Fibroblast of lung (primary cell): ENCODE measurements at regions not wholly inside any gene's neighbourhood (a gene's known extent, or its start where the extent isn't known, plus 50 kb on each side); places are given as distances from the start of the nearest gene placed in this dataset.

Source experiments
- DNase-seq, 2 donors: peaks; one replicate each; pipeline versions ENCODE4 v3.0.0 to v3.0.0-alpha.2; 2010; ENCODE audit warnings: low read depth in 2 of 2
- H2AFZ ChIP-seq: 2 replicates; pipeline ENCODE4 v1.5.1; 2012; ENCODE audit warnings: low read length, control low read depth, inconsistent platforms
- H3K27ac ChIP-seq: 2 replicates; pipeline ENCODE4 v1.5.1; 2011; ENCODE audit warnings: low read length, control low read depth; ENCODE audit not compliant: insufficient read depth
- H3K27me3 ChIP-seq: 2 replicates; pipeline ENCODE4 v1.5.1; 2011; ENCODE audit warnings: mild to moderate bottlenecking, low read length; ENCODE audit not compliant: control insufficient read depth, insufficient read depth
- H3K36me3 ChIP-seq: 2 replicates; pipeline ENCODE4 v1.5.1; 2011; ENCODE audit warnings: low read length; ENCODE audit not compliant: control insufficient read depth, insufficient read depth
- H3K4me1 ChIP-seq: 2 replicates; pipeline ENCODE4 v1.5.1; 2011; ENCODE audit warnings: low read length; ENCODE audit not compliant: control insufficient read depth, insufficient read depth; ENCODE audit errors: extremely low read depth
- H3K4me2 ChIP-seq: 2 replicates; pipeline ENCODE4 v1.5.1; 2011; ENCODE audit warnings: low read length, control low read depth; ENCODE audit not compliant: insufficient read depth; ENCODE audit errors: extremely low read depth
- H3K4me3 ChIP-seq, 4 experiments: fragments of 200-600 bp in 1 of 4; sonication (generic) in 1 of 4; replicated peaks in 1 of 4; 2 replicates each; pipeline ENCODE4 v1.5.1; 2011 to 2016; ENCODE audit warnings: low read length in 4 of 4, low read depth in 3 of 4, mild to moderate bottlenecking in 3 of 4, control low read depth in 2 of 4, inconsistent platforms in 1 of 4, mixed read lengths in 1 of 4; ENCODE audit not compliant: insufficient read depth in 1 of 4; ENCODE audit errors: control extremely low read depth in 1 of 4
- H3K79me2 ChIP-seq: 2 replicates; pipeline ENCODE4 v1.5.1; 2012; ENCODE audit warnings: mild to moderate bottlenecking, low read length, inconsistent platforms; ENCODE audit not compliant: control insufficient read depth, insufficient read depth
- H3K9ac ChIP-seq: 2 replicates; pipeline ENCODE4 v1.5.1; 2011; ENCODE audit warnings: mild to moderate bottlenecking, low read length, control low read depth; ENCODE audit not compliant: insufficient read depth
- H3K9me3 ChIP-seq: 2 replicates; pipeline ENCODE4 v1.5.1; 2012; ENCODE audit warnings: low read depth, low read length; ENCODE audit not compliant: control insufficient read depth, insufficient read depth
- H4K20me1 ChIP-seq: 2 replicates; pipeline ENCODE4 v1.5.1; 2011; ENCODE audit warnings: low read length; ENCODE audit not compliant: control insufficient read depth, insufficient read depth; ENCODE audit errors: extremely low read depth
- EZH2 ChIP-seq: IDR thresholded peaks from 2 replicates; pipeline ENCODE4 v1.5.1; 2012; ENCODE audit warnings: low read length, control low read depth, mild to moderate bottlenecking; ENCODE audit errors: missing control alignments
- TF ChIP-seq, protein P1 (sequence below), 2 donors: IDR thresholded peaks in 1 of 2; conservative IDR thresholded peaks in 1 of 2; 1 replicate in 1 of 2; 2 replicates in 1 of 2; pipeline ENCODE4 v1.5.1; 2011 to 2012; ENCODE audit warnings: low read length in 2 of 2, control low read depth in 1 of 2, inconsistent platforms in 1 of 2, low read depth in 1 of 2, mild to moderate bottlenecking in 1 of 2

- H2AFZ ChIP-seq: no peak overlapping the region
- H3K4me2 ChIP-seq: no peak overlapping the region
- H3K79me2 ChIP-seq: no peaks in the 10 kb centered on the region
- H3K27me3 ChIP-seq: no peaks in the 10 kb centered on the region
- no peaks in the 10 kb centered on the region for H3K4me1 ChIP-seq
- no peaks in the 10 kb centered on the region for H3K9me3 ChIP-seq
- no peak overlapping the region for H3K27ac ChIP-seq
- no peaks in the 10 kb centered on the region for H4K20me1 ChIP-seq
- H3K4me3 ChIP-seq: no peak overlapping the region
- no peaks in the 10 kb centered on the region for H3K36me3 ChIP-seq
- DNase-seq: peak in 1 of 2 donors; percentile 64
- no peak overlapping the region for H3K9ac ChIP-seq
- TF ChIP-seq EZH2: no peak
- TF ChIP-seq, protein P1, sequence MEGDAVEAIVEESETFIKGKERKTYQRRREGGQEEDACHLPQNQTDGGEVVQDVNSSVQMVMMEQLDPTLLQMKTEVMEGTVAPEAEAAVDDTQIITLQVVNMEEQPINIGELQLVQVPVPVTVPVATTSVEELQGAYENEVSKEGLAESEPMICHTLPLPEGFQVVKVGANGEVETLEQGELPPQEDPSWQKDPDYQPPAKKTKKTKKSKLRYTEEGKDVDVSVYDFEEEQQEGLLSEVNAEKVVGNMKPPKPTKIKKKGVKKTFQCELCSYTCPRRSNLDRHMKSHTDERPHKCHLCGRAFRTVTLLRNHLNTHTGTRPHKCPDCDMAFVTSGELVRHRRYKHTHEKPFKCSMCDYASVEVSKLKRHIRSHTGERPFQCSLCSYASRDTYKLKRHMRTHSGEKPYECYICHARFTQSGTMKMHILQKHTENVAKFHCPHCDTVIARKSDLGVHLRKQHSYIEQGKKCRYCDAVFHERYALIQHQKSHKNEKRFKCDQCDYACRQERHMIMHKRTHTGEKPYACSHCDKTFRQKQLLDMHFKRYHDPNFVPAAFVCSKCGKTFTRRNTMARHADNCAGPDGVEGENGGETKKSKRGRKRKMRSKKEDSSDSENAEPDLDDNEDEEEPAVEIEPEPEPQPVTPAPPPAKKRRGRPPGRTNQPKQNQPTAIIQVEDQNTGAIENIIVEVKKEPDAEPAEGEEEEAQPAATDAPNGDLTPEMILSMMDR (conservative IDR thresholded peaks at IDR 0.05 in 1 of 2, IDR thresholded peaks at IDR 0.05 in 1 of 2; ENCODE audit: low read depth in 1 of 2, low read length in 2 of 2): no peak
Measured at GRCh38 chr12:67052981-67053380, 216.2 kb upstream of the CAND1 start.

- no peaks in the 10 kb centered on the region for H3K79me2 ChIP-seq
- no peak overlapping the region for H3K4me3 ChIP-seq
- H2AFZ ChIP-seq: no peak overlapping the region
- H3K9me3 ChIP-seq: no peaks in the 10 kb centered on the region
- DNase-seq: peak in 1 of 2 donors; percentile 20
- H3K9ac ChIP-seq: no peak overlapping the region
- no peaks in the 10 kb centered on the region for H3K27me3 ChIP-seq
- no peaks in the 10 kb centered on the region for H3K4me1 ChIP-seq
- H4K20me1 ChIP-seq: no peaks in the 10 kb centered on the region
- H3K36me3 ChIP-seq: no peaks in the 10 kb centered on the region
- H3K27ac ChIP-seq: no peak overlapping the region
- TF ChIP-seq EZH2: no peak
- TF ChIP-seq, protein P1 (conservative IDR thresholded peaks at IDR 0.05 in 1 of 2, IDR thresholded peaks at IDR 0.05 in 1 of 2; ENCODE audit: low read depth in 1 of 2, low read length in 2 of 2): no peak
- no peak overlapping the region for H3K4me2 ChIP-seq
Measured at GRCh38 chr12:67056329-67056728, 212.8 kb upstream of the CAND1 start.

GRCh38 chr12:67057072-67057471, 212.1 kb upstream of the CAND1 start:
- Histone ChIP-seq H3K4me3 (no peak overlapping the region), H4K20me1 (no peaks in the 10 kb centered on the region), H3K36me3 (no peaks in the 10 kb centered on the region), H3K4me1 (no peaks in the 10 kb centered on the region), H2AFZ (no peak overlapping the region), H3K9me3 (no peaks in the 10 kb centered on the region), H3K9ac (no peak overlapping the region), H3K27ac (no peak overlapping the region), H3K79me2 (no peaks in the 10 kb centered on the region), H3K27me3 (no peaks in the 10 kb centered on the region), H3K4me2 (no peak overlapping the region)
- no peak for TF ChIP-seq EZH2
- TF ChIP-seq, protein P1 (conservative IDR thresholded peaks at IDR 0.05 in 1 of 2, IDR thresholded peaks at IDR 0.05 in 1 of 2; ENCODE audit: low read depth in 1 of 2, low read length in 2 of 2): no peak
- no peak for DNase-seq
